ENCODE measurements at regions not wholly inside any gene's neighbourhood (a gene's known extent, or its start where the extent isn't known, plus 50 kb on each side); places are given as distances from the start of the nearest gene placed in this dataset.

DNA sequence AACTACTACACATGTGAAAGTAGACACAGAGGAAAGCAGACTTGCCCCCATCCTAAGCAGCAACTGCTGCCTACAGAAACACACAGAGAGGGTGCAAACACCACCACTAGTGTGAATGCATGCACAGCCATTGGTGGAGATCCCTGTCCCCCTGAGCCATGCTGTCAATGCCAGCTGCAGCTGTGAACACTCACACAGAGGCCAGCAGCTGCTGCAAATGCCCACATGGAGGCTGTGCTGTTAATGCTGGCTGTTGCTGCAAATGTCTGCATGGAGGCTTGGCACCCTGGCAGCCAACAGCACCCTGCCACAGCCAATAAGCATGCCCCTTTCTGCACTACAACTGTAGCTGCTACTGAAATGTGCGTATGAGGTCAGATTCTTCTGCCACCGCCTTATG, 355.0 kb downstream of the LNPK start:
- no peak overlapping the region for H3K27ac ChIP-seq (ENCODE audit: insufficient read depth in 1 of 2, low read depth in 1 of 2, low read length in 2 of 2, poor library complexity in 1 of 2, severe bottlenecking in 2 of 2)
- no peaks in the 10 kb centered on the region for H3K4me1 ChIP-seq (ENCODE audit: control extremely low read depth in 1 of 4, control insufficient read depth in 4 of 4, insufficient read depth in 4 of 4, low read length in 3 of 4)
- H3K9me3 ChIP-seq (ENCODE audit: control extremely low read depth in 1 of 5, control insufficient read depth in 4 of 5, insufficient read depth in 2 of 5, low read depth in 1 of 5, low read length in 4 of 5): peaks cover 3 to 31% (median 4%) of the 10 kb centered on the region in 5 experiments
- no peak for DNase-seq
- ChIA-PET POLR2A (no interaction called here), CTCF (no interaction called here)
- 100% methylated on average over 2 of the region's 2 CpGs for WGBS (ENCODE audit: insufficient coverage)
- H3K27me3 ChIP-seq (replicated peaks in 2 of 5; ENCODE audit: control insufficient read depth in 4 of 5, insufficient read depth in 5 of 5, low read length in 4 of 5): peaks cover 0 to 2% (median 0%) of the 10 kb centered on the region in 5 experiments
- no peak overlapping the region for H3K4me3 ChIP-seq (ENCODE audit: control insufficient read depth in 1 of 7, extremely low read depth in 1 of 7, insufficient read depth in 4 of 7, low read depth in 2 of 7, low read length in 6 of 7)
- H3K36me3 ChIP-seq (ENCODE audit: control insufficient read depth in 4 of 4, insufficient read depth in 4 of 4, low read length in 3 of 4): no peaks in the 10 kb centered on the region

DNA sequence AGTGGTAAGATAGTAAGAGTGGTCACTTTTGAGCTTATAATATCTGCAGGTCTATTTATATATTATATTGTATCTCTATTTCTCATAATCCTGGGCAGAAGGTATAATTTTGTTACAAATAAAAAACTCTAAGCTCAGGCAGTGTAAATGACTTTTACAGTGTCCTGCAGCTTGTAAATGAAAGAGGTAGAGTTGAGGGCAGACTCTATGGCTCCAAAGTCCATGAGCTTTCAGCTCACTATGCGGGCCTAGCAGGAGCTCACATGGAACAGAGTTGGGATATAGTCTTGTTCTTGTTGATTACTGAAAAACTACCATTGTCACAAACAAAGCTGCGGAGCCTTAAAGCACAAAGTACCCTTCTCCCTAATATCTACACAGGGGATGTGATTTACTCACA, 361.4 kb downstream of the LNPK start:
- WGBS (ENCODE audit: insufficient coverage): no CpG with 5 or more reads among the region's 2 CpGs
- ChIA-PET CTCF (no interaction called here), POLR2A (no interaction called here)
- H3K4me1 ChIP-seq (ENCODE audit: control extremely low read depth in 1 of 4, control insufficient read depth in 4 of 4, insufficient read depth in 4 of 4, low read length in 3 of 4): no peaks in the 10 kb centered on the region
- no peak overlapping the region for H3K27ac ChIP-seq (ENCODE audit: insufficient read depth in 1 of 2, low read depth in 1 of 2, low read length in 2 of 2, poor library complexity in 1 of 2, severe bottlenecking in 2 of 2)
- H3K36me3 ChIP-seq (ENCODE audit: control insufficient read depth in 4 of 4, insufficient read depth in 4 of 4, low read length in 3 of 4): no peaks in the 10 kb centered on the region
- H3K27me3 ChIP-seq (replicated peaks in 2 of 5; ENCODE audit: control insufficient read depth in 4 of 5, insufficient read depth in 5 of 5, low read length in 4 of 5): peaks cover 0 to 2% (median 0%) of the 10 kb centered on the region in 5 experiments
- H3K4me3 ChIP-seq (ENCODE audit: control insufficient read depth in 1 of 7, extremely low read depth in 1 of 7, insufficient read depth in 4 of 7, low read depth in 2 of 7, low read length in 6 of 7): no peak overlapping the region
- no peak for DNase-seq
- peaks cover 0 to 4% (median 0%) of the 10 kb centered on the region in 5 experiments for H3K9me3 ChIP-seq (ENCODE audit: control extremely low read depth in 1 of 5, control insufficient read depth in 4 of 5, insufficient read depth in 2 of 5, low read depth in 1 of 5, low read length in 4 of 5)

DNA sequence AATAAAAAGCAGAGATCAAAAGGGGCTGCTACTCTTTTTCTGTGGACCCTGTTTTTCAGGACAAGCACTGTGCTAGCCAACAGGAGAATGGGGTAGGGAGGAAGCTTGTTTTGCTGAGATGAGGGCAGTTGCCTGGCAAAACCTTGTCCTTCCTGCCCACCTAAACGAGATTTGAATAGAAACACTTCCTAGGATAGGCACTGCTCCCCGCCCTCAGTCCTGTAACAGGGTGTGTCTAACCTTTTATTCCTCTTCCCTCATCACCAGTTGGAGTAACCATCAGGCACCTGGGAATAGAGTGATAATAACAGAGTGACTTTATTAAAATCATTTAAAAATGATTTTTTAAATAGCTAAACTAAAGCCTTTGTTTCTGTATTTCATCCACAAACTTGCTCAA, 368.8 kb downstream of the LNPK start:
- Histone ChIP-seq H3K9me3 (ENCODE audit: control extremely low read depth in 1 of 5, control insufficient read depth in 4 of 5, insufficient read depth in 2 of 5, low read depth in 1 of 5, low read length in 4 of 5) (peaks cover 0 to 4% (median 0%) of the 10 kb centered on the region in 5 experiments), H3K4me3 (ENCODE audit: control insufficient read depth in 1 of 7, extremely low read depth in 1 of 7, insufficient read depth in 4 of 7, low read depth in 2 of 7, low read length in 6 of 7) (no peak overlapping the region), H3K36me3 (ENCODE audit: control insufficient read depth in 4 of 4, insufficient read depth in 4 of 4, low read length in 3 of 4) (no peaks in the 10 kb centered on the region), H3K27me3 (replicated peaks in 2 of 5; ENCODE audit: control insufficient read depth in 4 of 5, insufficient read depth in 5 of 5, low read length in 4 of 5) (peaks cover 0 to 5% (median 0%) of the 10 kb centered on the region in 5 experiments), H3K4me1 (ENCODE audit: control extremely low read depth in 1 of 4, control insufficient read depth in 4 of 4, insufficient read depth in 4 of 4, low read length in 3 of 4) (peaks cover 0 to 9% (median 4%) of the 10 kb centered on the region in 4 experiments), H3K27ac (ENCODE audit: insufficient read depth in 1 of 2, low read depth in 1 of 2, low read length in 2 of 2, poor library complexity in 1 of 2, severe bottlenecking in 2 of 2) (no peak overlapping the region)
- CTCF ChIA-PET: no interaction called here
- 60% methylated on average over 1 of the region's 2 CpGs for WGBS (ENCODE audit: insufficient coverage)
- POLR2A ChIA-PET: interaction anchor here (0.6 kb wide), 1 partner anchor 1609 kb away, joined by 3 read pairs; no protein-coding TSS in a partner anchor
- DNase-seq: no peak

GRCh38 chr2:175631245-175631623, 370.8 kb downstream of the LNPK start:
- H3K27me3 ChIP-seq (replicated peaks in 2 of 5; ENCODE audit: control insufficient read depth in 4 of 5, insufficient read depth in 5 of 5, low read length in 4 of 5): peaks cover 0 to 5% (median 0%) of the 10 kb centered on the region in 5 experiments
- no peaks in the 10 kb centered on the region for H3K36me3 ChIP-seq (ENCODE audit: control insufficient read depth in 4 of 4, insufficient read depth in 4 of 4, low read length in 3 of 4)
- POLR2A ChIA-PET: no interaction called here
- no peak for DNase-seq
- peaks cover 0 to 9% (median 4%) of the 10 kb centered on the region in 4 experiments for H3K4me1 ChIP-seq (ENCODE audit: control extremely low read depth in 1 of 4, control insufficient read depth in 4 of 4, insufficient read depth in 4 of 4, low read length in 3 of 4)
- H3K27ac ChIP-seq (ENCODE audit: insufficient read depth in 1 of 2, low read depth in 1 of 2, low read length in 2 of 2, poor library complexity in 1 of 2, severe bottlenecking in 2 of 2): no peak overlapping the region
- CTCF ChIA-PET: interaction anchor here (1.5 kb wide), 1 partner anchor 9 kb away, joined by 3 read pairs; no protein-coding TSS in a partner anchor
- peaks cover 0 to 7% (median 0%) of the 10 kb centered on the region in 5 experiments for H3K9me3 ChIP-seq (ENCODE audit: control extremely low read depth in 1 of 5, control insufficient read depth in 4 of 5, insufficient read depth in 2 of 5, low read depth in 1 of 5, low read length in 4 of 5)
- H3K4me3 ChIP-seq (ENCODE audit: control insufficient read depth in 1 of 7, extremely low read depth in 1 of 7, insufficient read depth in 4 of 7, low read depth in 2 of 7, low read length in 6 of 7): no peak overlapping the region

DNA sequence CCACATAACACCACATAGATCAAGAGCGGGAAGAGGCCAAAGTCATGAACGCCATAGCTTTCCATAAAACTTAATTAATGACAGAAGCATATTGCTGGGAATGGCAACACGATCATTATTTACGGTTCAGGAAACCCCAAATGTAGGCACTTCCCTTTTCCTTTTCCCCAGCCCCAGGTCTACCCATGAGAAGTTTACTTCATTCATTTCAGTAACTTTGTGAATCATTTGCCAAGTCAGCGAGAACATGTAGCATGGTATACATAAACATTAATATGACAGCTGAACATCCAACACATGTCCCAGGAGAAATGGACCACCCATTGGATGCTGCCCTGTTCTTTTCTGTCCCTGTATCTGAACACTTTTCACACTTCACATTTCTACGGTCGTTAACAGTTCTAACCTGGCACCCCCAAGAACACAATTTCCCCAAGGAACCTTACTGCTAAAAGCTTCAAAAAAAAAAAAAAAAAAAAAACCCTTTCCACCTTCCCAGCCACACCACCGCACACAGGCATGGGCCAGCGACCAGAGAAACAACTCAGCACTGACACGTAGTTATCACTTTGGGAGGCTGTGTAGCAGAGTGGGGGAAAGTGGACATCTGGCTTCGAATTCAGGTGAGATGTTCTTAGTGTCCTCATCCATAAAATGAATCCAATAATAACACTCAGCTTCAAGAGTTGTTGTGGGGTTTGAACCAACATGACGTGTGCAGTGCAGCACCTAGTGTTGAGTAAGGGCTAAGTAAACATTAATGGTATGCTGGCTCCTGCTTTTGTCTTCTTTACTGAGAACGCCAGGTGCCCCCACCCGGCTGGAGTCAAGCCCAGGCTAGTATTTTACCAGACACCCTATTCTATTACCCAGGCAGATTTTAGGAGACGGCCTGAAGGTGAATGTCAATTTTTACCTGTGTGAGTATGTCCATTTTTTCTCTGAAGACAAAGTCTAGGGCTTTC, 371.5 kb downstream of the LNPK start:
- H3K27me3 ChIP-seq (replicated peaks in 2 of 5; ENCODE audit: control insufficient read depth in 4 of 5, insufficient read depth in 5 of 5, low read length in 4 of 5): peaks cover 0 to 5% (median 0%) of the 10 kb centered on the region in 5 experiments
- peak in 2 of 3 donors; percentile 4 to 15 for DNase-seq
- no peak overlapping the region for H3K27ac ChIP-seq (ENCODE audit: insufficient read depth in 1 of 2, low read depth in 1 of 2, low read length in 2 of 2, poor library complexity in 1 of 2, severe bottlenecking in 2 of 2)
- H3K4me3 ChIP-seq (ENCODE audit: control insufficient read depth in 1 of 7, extremely low read depth in 1 of 7, insufficient read depth in 4 of 7, low read depth in 2 of 7, low read length in 6 of 7): peak overlapping the region in 1 of 7 experiments; percentile 12
- peaks cover 0 to 9% (median 4%) of the 10 kb centered on the region in 4 experiments for H3K4me1 ChIP-seq (ENCODE audit: control extremely low read depth in 1 of 4, control insufficient read depth in 4 of 4, insufficient read depth in 4 of 4, low read length in 3 of 4)
- POLR2A ChIA-PET: no interaction called here
- CTCF ChIA-PET: interaction anchor here (1.5 kb wide), 1 partner anchor 9 kb away, joined by 3 read pairs; no protein-coding TSS in a partner anchor
- no peaks in the 10 kb centered on the region for H3K36me3 ChIP-seq (ENCODE audit: control insufficient read depth in 4 of 4, insufficient read depth in 4 of 4, low read length in 3 of 4)
- peaks cover 0 to 7% (median 0%) of the 10 kb centered on the region in 5 experiments for H3K9me3 ChIP-seq (ENCODE audit: control extremely low read depth in 1 of 5, control insufficient read depth in 4 of 5, insufficient read depth in 2 of 5, low read depth in 1 of 5, low read length in 4 of 5)
- WGBS (ENCODE audit: insufficient coverage): 4% methylated on average over 5 of the region's 15 CpGs

- H3K4me3 ChIP-seq (ENCODE audit: control insufficient read depth in 1 of 7, extremely low read depth in 1 of 7, insufficient read depth in 4 of 7, low read depth in 2 of 7, low read length in 6 of 7): no peak overlapping the region
- peaks cover 0 to 7% (median 0%) of the 10 kb centered on the region in 5 experiments for H3K9me3 ChIP-seq (ENCODE audit: control extremely low read depth in 1 of 5, control insufficient read depth in 4 of 5, insufficient read depth in 2 of 5, low read depth in 1 of 5, low read length in 4 of 5)
- H3K27ac ChIP-seq (ENCODE audit: insufficient read depth in 1 of 2, low read depth in 1 of 2, low read length in 2 of 2, poor library complexity in 1 of 2, severe bottlenecking in 2 of 2): no peak overlapping the region
- DNase-seq: no peak
- H3K4me1 ChIP-seq (ENCODE audit: control extremely low read depth in 1 of 4, control insufficient read depth in 4 of 4, insufficient read depth in 4 of 4, low read length in 3 of 4): peaks cover 0 to 9% (median 4%) of the 10 kb centered on the region in 4 experiments
- CTCF ChIA-PET: no interaction called here
- peaks cover 0 to 2% (median 0%) of the 10 kb centered on the region in 5 experiments for H3K27me3 ChIP-seq (replicated peaks in 2 of 5; ENCODE audit: control insufficient read depth in 4 of 5, insufficient read depth in 5 of 5, low read length in 4 of 5)
- H3K36me3 ChIP-seq (ENCODE audit: control insufficient read depth in 4 of 4, insufficient read depth in 4 of 4, low read length in 3 of 4): no peaks in the 10 kb centered on the region
- POLR2A ChIA-PET: no interaction called here
Observed at GRCh38 chr2:175628243-175628642, 373.8 kb downstream of the LNPK start.

GRCh38 chr2:175627405-175627804, 374.7 kb downstream of the LNPK start:
- POLR2A ChIA-PET: no interaction called here
- Histone ChIP-seq H3K36me3 (ENCODE audit: control insufficient read depth in 4 of 4, insufficient read depth in 4 of 4, low read length in 3 of 4) (no peaks in the 10 kb centered on the region), H3K4me1 (ENCODE audit: control extremely low read depth in 1 of 4, control insufficient read depth in 4 of 4, insufficient read depth in 4 of 4, low read length in 3 of 4) (peaks cover 0 to 9% (median 4%) of the 10 kb centered on the region in 4 experiments), H3K27me3 (replicated peaks in 2 of 5; ENCODE audit: control insufficient read depth in 4 of 5, insufficient read depth in 5 of 5, low read length in 4 of 5) (peaks cover 0 to 2% (median 0%) of the 10 kb centered on the region in 5 experiments), H3K27ac (ENCODE audit: insufficient read depth in 1 of 2, low read depth in 1 of 2, low read length in 2 of 2, poor library complexity in 1 of 2, severe bottlenecking in 2 of 2) (no peak overlapping the region), H3K4me3 (ENCODE audit: control insufficient read depth in 1 of 7, extremely low read depth in 1 of 7, insufficient read depth in 4 of 7, low read depth in 2 of 7, low read length in 6 of 7) (no peak overlapping the region), H3K9me3 (ENCODE audit: control extremely low read depth in 1 of 5, control insufficient read depth in 4 of 5, insufficient read depth in 2 of 5, low read depth in 1 of 5, low read length in 4 of 5) (peaks cover 0 to 7% (median 0%) of the 10 kb centered on the region in 5 experiments)
- no peak for DNase-seq
- CTCF ChIA-PET: no interaction called here
